Peyer's patch (tissue), 4 donors: ENCODE measurements at regions not wholly inside any gene's neighbourhood (a gene's known extent, or its start where the extent isn't known, plus 50 kb on each side); places are given as distances from the start of the nearest gene placed in this dataset.

Experiments used
- DNase-seq, 3 donors: peaks; one replicate each; pipeline ENCODE4 v3.0.0-alpha.2; 2017 to 2019
- H3K27ac ChIP-seq, 4 donors: fragments of 200-600 bp; sonication (generic); one replicate each; pipeline ENCODE4 v1.5.1; 2016 to 2019
- H3K27me3 ChIP-seq, 2 donors: fragments of 200-600 bp; sonication (generic); one replicate each; pipeline ENCODE4 v1.5.1; 2019
- H3K36me3 ChIP-seq, 3 donors: fragments of 200-600 bp; sonication (generic); one replicate each; pipeline ENCODE4 v1.5.1; 2016 to 2019
- H3K4me1 ChIP-seq, 4 donors: fragments of 200-600 bp; sonication (generic); one replicate each; pipeline ENCODE4 v1.5.1; 2016 to 2019
- H3K4me3 ChIP-seq, 4 donors: fragments of 200-600 bp; sonication (generic); 1 replicate in 3 of 4; 2 replicates in 1 of 4; pipeline ENCODE4 v1.5.1; 2016 to 2019; ENCODE audit warnings: mild to moderate bottlenecking in 1 of 4
- H3K9me3 ChIP-seq, 4 donors: fragments of 200-600 bp; sonication (generic); one replicate each; pipeline ENCODE4 v1.5.1; 2016 to 2019; ENCODE audit warnings: mild to moderate bottlenecking in 1 of 4
- CTCF ChIP-seq, 6 experiments: fragments of 450-650 bp in 4 of 6; fragments of 200-600 bp in 2 of 6; sonication (generic) in 1 of 6; IDR thresholded peaks; one replicate each; pipeline ENCODE4 v1.5.1; 2017 to 2019; ENCODE audit warnings: antibody characterized with exemption in 6 of 6, mild to moderate bottlenecking in 3 of 6, moderate library complexity in 1 of 6
- POLR2A ChIP-seq, 2 donors: fragments of 450-650 bp; IDR thresholded peaks; one replicate each; pipeline ENCODE4 v1.5.1; 2017; ENCODE audit warnings: antibody characterized with exemption in 2 of 2, mild to moderate bottlenecking in 2 of 2, moderate library complexity in 2 of 2

- no peak overlapping the region for H3K4me3 ChIP-seq
- no peaks in the 10 kb centered on the region for H3K36me3 ChIP-seq
- no peaks in the 10 kb centered on the region for H3K9me3 ChIP-seq
- peaks cover 0 to 6% (median 0%) of the 10 kb centered on the region in 4 donors for H3K4me1 ChIP-seq
- H3K27me3 ChIP-seq: no peaks in the 10 kb centered on the region
- DNase-seq: no peak
- no peak overlapping the region for H3K27ac ChIP-seq
- TF ChIP-seq POLR2A (IDR thresholded peaks at IDR 0.05) (no peak), CTCF (IDR thresholded peaks at IDR 0.05) (no peak)
Measured at GRCh38 chr20:22495172-22495571, 89.2 kb downstream of the FOXA2 start.

GRCh38 chr20:22492497-22492896 is 91.9 kb downstream of the FOXA2 start:
- TF ChIP-seq POLR2A (IDR thresholded peaks at IDR 0.05) (no peak), CTCF (IDR thresholded peaks at IDR 0.05) (no peak)
- H3K27ac ChIP-seq: no peak overlapping the region

GRCh38 chr20:22491194-22491505 is 93.2 kb downstream of the FOXA2 start:
- no peak for DNase-seq
- TF ChIP-seq POLR2A (IDR thresholded peaks at IDR 0.05): no peak
- TF ChIP-seq CTCF (IDR thresholded peaks at IDR 0.05): no peak
- H3K27ac ChIP-seq: peak overlapping the region in 1 of 4 donors; percentile 66

More at GRCh38 chr20:22492497-22492896, 91.9 kb downstream of the FOXA2 start:
- Histone ChIP-seq H3K4me1 (peaks cover 0 to 6% (median 0%) of the 10 kb centered on the region in 4 donors), H3K9me3 (no peaks in the 10 kb centered on the region), H3K36me3 (no peaks in the 10 kb centered on the region), H3K4me3 (no peak overlapping the region), H3K27me3 (no peaks in the 10 kb centered on the region)
- DNase-seq: no peak

GRCh38 chr20:22490287-22491193 is 93.8 kb downstream of the FOXA2 start:
- Histone ChIP-seq H3K4me3 (peak overlapping the region in 2 of 4 donors; percentile 7 to 23), H3K27ac (peak overlapping the region in 3 of 4 donors; percentile 3 to 66 (median 60))

More at GRCh38 chr20:22491194-22491505, 93.2 kb downstream of the FOXA2 start:
- no peaks in the 10 kb centered on the region for H3K36me3 ChIP-seq
- no peaks in the 10 kb centered on the region for H3K27me3 ChIP-seq
- H3K4me1 ChIP-seq: peaks cover 0 to 6% (median 0%) of the 10 kb centered on the region in 4 donors
- no peak overlapping the region for H3K4me3 ChIP-seq
- H3K9me3 ChIP-seq: no peaks in the 10 kb centered on the region

GRCh38 chr20:22489626-22490286 is 94.6 kb downstream of the FOXA2 start:
- Histone ChIP-seq H3K27ac (no peak overlapping the region), H3K9me3 (no peaks in the 10 kb centered on the region), H3K27me3 (no peaks in the 10 kb centered on the region), H3K36me3 (no peaks in the 10 kb centered on the region), H3K4me3 (no peak overlapping the region), H3K4me1 (peaks cover 0 to 6% (median 0%) of the 10 kb centered on the region in 4 donors)
- TF ChIP-seq POLR2A (IDR thresholded peaks at IDR 0.05) (no peak), CTCF (IDR thresholded peaks at IDR 0.05) (no peak)
- peak in 1 of 3 donors; percentile 59 for DNase-seq

More at GRCh38 chr20:22490287-22491193, 93.8 kb downstream of the FOXA2 start:
- no peaks in the 10 kb centered on the region for H3K27me3 ChIP-seq
- no peaks in the 10 kb centered on the region for H3K9me3 ChIP-seq
- H3K4me1 ChIP-seq: peaks cover 0 to 6% (median 0%) of the 10 kb centered on the region in 4 donors
- TF ChIP-seq POLR2A (IDR thresholded peaks at IDR 0.05): no peak
- TF ChIP-seq CTCF (IDR thresholded peaks at IDR 0.05): peak in 3 of 6 experiments; percentile 31 to 35 (median 34)
- no peaks in the 10 kb centered on the region for H3K36me3 ChIP-seq
- DNase-seq: peak in 2 of 3 donors; percentile 76 to 82
